Activated naive CD8-positive, alpha-beta T cell (primary cell): ENCODE measurements at regions not wholly inside any gene's neighbourhood (a gene's known extent, or its start where the extent isn't known, plus 50 kb on each side); places are given as distances from the start of the nearest gene placed in this dataset.
"Not testable (repeated sequence)": the region's sequence is repeated elsewhere in the genome, so short reads cannot be mapped to it uniquely, and the experiment has no call there.

Experiments
- H3K27ac Mint-ChIP-seq: one replicate; pipeline ENCODE4 v1.8.0; 2021; ENCODE audit warnings: mixed read lengths
- H3K27me3 Mint-ChIP-seq: one replicate; pipeline ENCODE4 v1.8.0; 2021; ENCODE audit warnings: mixed read lengths
- H3K36me3 Mint-ChIP-seq: one replicate; pipeline ENCODE4 v1.8.0; 2021; ENCODE audit warnings: mixed read lengths
- H3K4me1 Mint-ChIP-seq: one replicate; pipeline ENCODE4 v1.8.0; 2021; ENCODE audit warnings: low read depth, mixed read lengths
- H3K4me3 Mint-ChIP-seq: one replicate; pipeline ENCODE4 v1.8.0; 2021; ENCODE audit warnings: mild to moderate bottlenecking, mixed read lengths
- H3K9me3 Mint-ChIP-seq: one replicate; pipeline ENCODE4 v1.8.0; 2021; ENCODE audit warnings: low read depth, mixed read lengths

- Mint-ChIP-seq H3K4me3 (no peak overlapping the region), H3K36me3 (no peaks in the 10 kb centered on the region), H3K27me3 (peaks cover 8% of the 10 kb centered on the region), H3K27ac (no peak overlapping the region), H3K4me1 (no peaks in the 10 kb centered on the region), H3K9me3 (no peaks in the 10 kb centered on the region)
Measured at GRCh38 chr7:13257661-13258060, 570.2 kb downstream of the ARL4A start.

- no peak overlapping the region for H3K27ac Mint-ChIP-seq
- no peaks in the 10 kb centered on the region for H3K9me3 Mint-ChIP-seq
- H3K36me3 Mint-ChIP-seq: no peaks in the 10 kb centered on the region
- peaks cover 6% of the 10 kb centered on the region for H3K27me3 Mint-ChIP-seq
- no peak overlapping the region for H3K4me3 Mint-ChIP-seq
- H3K4me1 Mint-ChIP-seq: no peaks in the 10 kb centered on the region
Measured at GRCh38 chr7:13258386-13258785, 571.0 kb downstream of the ARL4A start.

GRCh38 chr7:13259930-13260329, 572.5 kb downstream of the ARL4A start:
- Mint-ChIP-seq H3K4me3 (no peak overlapping the region), H3K27ac (no peak overlapping the region), H3K4me1 (no peaks in the 10 kb centered on the region), H3K9me3 (no peaks in the 10 kb centered on the region), H3K36me3 (no peaks in the 10 kb centered on the region), H3K27me3 (peaks cover 5% of the 10 kb centered on the region)

GRCh38 chr7:13262929-13263530, 575.6 kb downstream of the ARL4A start:
- no peak overlapping the region for H3K27ac Mint-ChIP-seq

GRCh38 chr7:13265271-13265670, 577.8 kb downstream of the ARL4A start:
- Mint-ChIP-seq H3K4me3 (no peak overlapping the region), H3K27me3 (peaks cover 1% of the 10 kb centered on the region), H3K4me1 (no peaks in the 10 kb centered on the region), H3K27ac (no peak overlapping the region), H3K36me3 (no peaks in the 10 kb centered on the region), H3K9me3 (no peaks in the 10 kb centered on the region)

More at GRCh38 chr7:13262929-13263530, 575.6 kb downstream of the ARL4A start:
- H3K4me3 Mint-ChIP-seq: no peak overlapping the region
- H3K36me3 Mint-ChIP-seq: no peaks in the 10 kb centered on the region
- H3K4me1 Mint-ChIP-seq: no peaks in the 10 kb centered on the region
- no peaks in the 10 kb centered on the region for H3K9me3 Mint-ChIP-seq
- peaks cover 1% of the 10 kb centered on the region for H3K27me3 Mint-ChIP-seq

- H3K27ac Mint-ChIP-seq, H3K4me1 Mint-ChIP-seq, H3K27me3 Mint-ChIP-seq, H3K9me3 Mint-ChIP-seq, H3K36me3 Mint-ChIP-seq, H3K4me3 Mint-ChIP-seq: not testable (repeated sequence)
Measured at GRCh38 chr7:13274205-13274604, 586.8 kb downstream of the ARL4A start.

- H3K27ac Mint-ChIP-seq: no peak overlapping the region
- H3K4me1 Mint-ChIP-seq: no peaks in the 10 kb centered on the region
- no peaks in the 10 kb centered on the region for H3K36me3 Mint-ChIP-seq
- H3K9me3 Mint-ChIP-seq: no peaks in the 10 kb centered on the region
- H3K4me3 Mint-ChIP-seq: no peak overlapping the region
- peaks cover 5% of the 10 kb centered on the region for H3K27me3 Mint-ChIP-seq
Measured at GRCh38 chr7:13276977-13277376, 589.5 kb downstream of the ARL4A start.

- H3K4me1 Mint-ChIP-seq: no peaks in the 10 kb centered on the region
- no peaks in the 10 kb centered on the region for H3K36me3 Mint-ChIP-seq
- no peak overlapping the region for H3K4me3 Mint-ChIP-seq
- H3K9me3 Mint-ChIP-seq: no peaks in the 10 kb centered on the region
- H3K27me3 Mint-ChIP-seq: peaks cover 5% of the 10 kb centered on the region
- no peak overlapping the region for H3K27ac Mint-ChIP-seq
Measured at GRCh38 chr7:13278020-13278419, 590.6 kb downstream of the ARL4A start.

GRCh38 chr7:13279854-13280435, 592.5 kb downstream of the ARL4A start:
- H3K4me3 Mint-ChIP-seq: no peak overlapping the region
- H3K27me3 Mint-ChIP-seq: peaks cover 4% of the 10 kb centered on the region
- no peaks in the 10 kb centered on the region for H3K4me1 Mint-ChIP-seq
- no peaks in the 10 kb centered on the region for H3K36me3 Mint-ChIP-seq
- H3K9me3 Mint-ChIP-seq: no peaks in the 10 kb centered on the region
- H3K27ac Mint-ChIP-seq: no peak overlapping the region

- Mint-ChIP-seq H3K27me3 (peaks cover 6% of the 10 kb centered on the region), H3K36me3 (no peaks in the 10 kb centered on the region), H3K4me1 (no peaks in the 10 kb centered on the region), H3K27ac (no peak overlapping the region), H3K4me3 (no peak overlapping the region), H3K9me3 (no peaks in the 10 kb centered on the region)
Measured at GRCh38 chr7:13282377-13282980, 595.0 kb downstream of the ARL4A start.

GRCh38 chr7:13286916-13287315, 599.5 kb downstream of the ARL4A start:
- no peak overlapping the region for H3K4me3 Mint-ChIP-seq
- H3K27ac Mint-ChIP-seq: no peak overlapping the region
- no peaks in the 10 kb centered on the region for H3K4me1 Mint-ChIP-seq
- H3K27me3 Mint-ChIP-seq: peaks cover 5% of the 10 kb centered on the region
- H3K9me3 Mint-ChIP-seq: no peaks in the 10 kb centered on the region
- H3K36me3 Mint-ChIP-seq: no peaks in the 10 kb centered on the region

- Mint-ChIP-seq H3K27ac (no peak overlapping the region), H3K36me3 (no peaks in the 10 kb centered on the region), H3K27me3 (peaks cover 5% of the 10 kb centered on the region), H3K4me3 (no peak overlapping the region), H3K4me1 (no peaks in the 10 kb centered on the region), H3K9me3 (no peaks in the 10 kb centered on the region)
Measured at GRCh38 chr7:13288516-13288915, 601.1 kb downstream of the ARL4A start.

GRCh38 chr7:13290975-13291374, 603.5 kb downstream of the ARL4A start:
- H3K4me3 Mint-ChIP-seq: no peak overlapping the region
- peaks cover 2% of the 10 kb centered on the region for H3K27me3 Mint-ChIP-seq
- no peaks in the 10 kb centered on the region for H3K4me1 Mint-ChIP-seq
- no peak overlapping the region for H3K27ac Mint-ChIP-seq
- H3K9me3 Mint-ChIP-seq: no peaks in the 10 kb centered on the region
- H3K36me3 Mint-ChIP-seq: no peaks in the 10 kb centered on the region

- H3K9me3 Mint-ChIP-seq: no peaks in the 10 kb centered on the region
- no peaks in the 10 kb centered on the region for H3K4me1 Mint-ChIP-seq
- no peaks in the 10 kb centered on the region for H3K36me3 Mint-ChIP-seq
- H3K4me3 Mint-ChIP-seq: no peak overlapping the region
- H3K27ac Mint-ChIP-seq: no peak overlapping the region
- no peaks in the 10 kb centered on the region for H3K27me3 Mint-ChIP-seq
Measured at GRCh38 chr7:13293264-13294002, 606.0 kb downstream of the ARL4A start.

- H3K4me1 Mint-ChIP-seq: no peaks in the 10 kb centered on the region
- H3K36me3 Mint-ChIP-seq: no peaks in the 10 kb centered on the region
- no peaks in the 10 kb centered on the region for H3K27me3 Mint-ChIP-seq
- no peaks in the 10 kb centered on the region for H3K9me3 Mint-ChIP-seq
- no peak overlapping the region for H3K27ac Mint-ChIP-seq
- H3K4me3 Mint-ChIP-seq: no peak overlapping the region
Measured at GRCh38 chr7:13307040-13307439, 619.6 kb downstream of the ARL4A start.
